Suprapubic skin (tissue), 4 donors: ENCODE measurements at regions not wholly inside any gene's neighbourhood (a gene's known extent, or its start where the extent isn't known, plus 50 kb on each side); places are given as distances from the start of the nearest gene placed in this dataset.

Source experiments
- DNase-seq, 2 donors: peaks; one replicate each; pipeline ENCODE4 v3.0.0-alpha.2; 2019; ENCODE audit warnings: low spot score in 2 of 2
- H3K27ac ChIP-seq: fragments of 200-600 bp; sonication (generic); one replicate; pipeline ENCODE4 v1.5.1; 2019
- H3K27me3 ChIP-seq: fragments of 200-600 bp; sonication (generic); one replicate; pipeline ENCODE4 v1.5.1; 2019
- H3K36me3 ChIP-seq: fragments of 200-600 bp; sonication (generic); one replicate; pipeline ENCODE4 v1.5.1; 2019
- H3K4me1 ChIP-seq: fragments of 200-600 bp; sonication (generic); one replicate; pipeline ENCODE4 v1.5.1; 2019
- H3K4me3 ChIP-seq: fragments of 200-600 bp; sonication (generic); one replicate; pipeline ENCODE4 v1.5.1; 2019; ENCODE audit warnings: mild to moderate bottlenecking
- H3K9me3 ChIP-seq: fragments of 200-600 bp; sonication (generic); one replicate; pipeline ENCODE4 v1.5.1; 2019
- CTCF ChIP-seq, 2 donors: fragments of 200-600 bp in 1 of 2; fragments of 450-650 bp in 1 of 2; sonication (generic) in 1 of 2; IDR thresholded peaks; one replicate each; pipeline ENCODE4 v1.5.1; 2016 to 2019; ENCODE audit warnings: antibody characterized with exemption in 2 of 2, mild to moderate bottlenecking in 1 of 2, moderate library complexity in 1 of 2
- EP300 ChIP-seq: sonication (generic); formaldehyde crosslinking; IDR thresholded peaks from one replicate; pipeline ENCODE4 v1.6.1; 2017; ENCODE audit warnings: antibody characterized with exemption
- POLR2A ChIP-seq, 2 donors: fragments of 450-650 bp; IDR thresholded peaks; one replicate each; pipeline ENCODE4 v1.6.1; 2017; ENCODE audit warnings: antibody characterized with exemption in 2 of 2, mild to moderate bottlenecking in 2 of 2, moderate library complexity in 2 of 2
- POLR2AphosphoS5 ChIP-seq, 3 donors: sonication (generic); formaldehyde crosslinking; IDR thresholded peaks; one replicate each; pipeline ENCODE4 v1.6.1; 2017; ENCODE audit warnings: antibody characterized with exemption in 3 of 3
- WGBS: methylation state at CpG from one replicate; pipeline ENCODE4 v1.1.5; 2018; 5-methylcytosine and 5-hydroxymethylcytosine counted together

- Histone ChIP-seq H3K36me3 (no peaks in the 10 kb centered on the region), H3K27me3 (no peaks in the 10 kb centered on the region), H3K4me3 (no peak overlapping the region), H3K4me1 (no peaks in the 10 kb centered on the region), H3K9me3 (no peaks in the 10 kb centered on the region), H3K27ac (no peak overlapping the region)
- DNase-seq = no peak
- TF ChIP-seq CTCF (IDR thresholded peaks at IDR 0.05) (no peak), POLR2A (IDR thresholded peaks at IDR 0.05) (no peak), POLR2AphosphoS5 (IDR thresholded peaks at IDR 0.05) (no peak), EP300 (no peak)
- WGBS = 93% methylated on average over 1 of the region's 1 CpG
Observed at GRCh38 chr3:35413483-35413882, 225.8 kb upstream of the ARPP21 start.

GRCh38 chr3:35417080-35417479, 222.2 kb upstream of the ARPP21 start:
- Histone ChIP-seq H3K4me1 (no peaks in the 10 kb centered on the region), H3K4me3 (no peak overlapping the region), H3K27ac (no peak overlapping the region), H3K27me3 (no peaks in the 10 kb centered on the region), H3K9me3 (no peaks in the 10 kb centered on the region), H3K36me3 (no peaks in the 10 kb centered on the region)
- TF ChIP-seq POLR2AphosphoS5 (IDR thresholded peaks at IDR 0.05) (no peak), POLR2A (IDR thresholded peaks at IDR 0.05) (no peak), EP300 (no peak), CTCF (IDR thresholded peaks at IDR 0.05) (no peak)
- WGBS = 58% methylated on average over 2 of the region's 2 CpGs
- no peak for DNase-seq

- Histone ChIP-seq H3K36me3 (no peaks in the 10 kb centered on the region), H3K27ac (no peak overlapping the region), H3K27me3 (no peaks in the 10 kb centered on the region), H3K4me1 (no peaks in the 10 kb centered on the region), H3K4me3 (no peak overlapping the region), H3K9me3 (no peaks in the 10 kb centered on the region)
- DNase-seq = no peak
- WGBS = 93% methylated on average over 1 of the region's 1 CpG
- TF ChIP-seq POLR2AphosphoS5 (IDR thresholded peaks at IDR 0.05) = no peak
- TF ChIP-seq CTCF (IDR thresholded peaks at IDR 0.05) = no peak
- no peak for TF ChIP-seq POLR2A (IDR thresholded peaks at IDR 0.05)
- no peak for TF ChIP-seq EP300
Observed at GRCh38 chr3:35422101-35422500, 217.2 kb upstream of the ARPP21 start.

- no peak overlapping the region for H3K4me3 ChIP-seq
- H3K36me3 ChIP-seq = no peaks in the 10 kb centered on the region
- TF ChIP-seq POLR2A (IDR thresholded peaks at IDR 0.05) (no peak), CTCF (IDR thresholded peaks at IDR 0.05) (no peak), POLR2AphosphoS5 (IDR thresholded peaks at IDR 0.05) (no peak), EP300 (no peak)
- no peaks in the 10 kb centered on the region for H3K4me1 ChIP-seq
- no peaks in the 10 kb centered on the region for H3K9me3 ChIP-seq
- WGBS = 52% methylated on average over 6 of the region's 6 CpGs
- no peaks in the 10 kb centered on the region for H3K27me3 ChIP-seq
- DNase-seq = no peak
- H3K27ac ChIP-seq = no peak overlapping the region
Observed at GRCh38 chr3:35422836-35423601, 216.3 kb upstream of the ARPP21 start.

GRCh38 chr3:35426366-35426958, 212.9 kb upstream of the ARPP21 start:
- WGBS = 83% methylated on average over 3 of the region's 3 CpGs
- no peak for DNase-seq
- H3K9me3 ChIP-seq = no peaks in the 10 kb centered on the region
- H3K27me3 ChIP-seq = no peaks in the 10 kb centered on the region
- TF ChIP-seq POLR2A (IDR thresholded peaks at IDR 0.05) (no peak), EP300 (no peak)
- H3K36me3 ChIP-seq = no peaks in the 10 kb centered on the region
- no peaks in the 10 kb centered on the region for H3K4me1 ChIP-seq
- H3K27ac ChIP-seq = no peak overlapping the region
- H3K4me3 ChIP-seq = no peak overlapping the region
